GM12874 (cell line): ENCODE measurements at regions not wholly inside any gene's neighbourhood (a gene's known extent, or its start where the extent isn't known, plus 50 kb on each side); places are given as distances from the start of the nearest gene placed in this dataset.

ENCODE experiments used
- CTCF ChIP-seq: IDR thresholded peaks from 2 replicates; pipeline ENCODE4 v1.5.1; 2011; ENCODE audit warnings: low read depth, mild to moderate bottlenecking, control low read depth, low read length, moderate library complexity; ENCODE audit not compliant: insufficient read depth

- 0 out of 2 replicates have a peak, but pooled peaks have one; percentile 21 for TF ChIP-seq CTCF
Observed at GRCh38 chr9:92176068-92176799, 61.0 kb upstream of the SPTLC1 start.

- no peak for TF ChIP-seq CTCF
Observed at GRCh38 chr9:92175441-92175840, 60.2 kb upstream of the SPTLC1 start.

GRCh38 chr9:92173318-92173717 is 58.1 kb upstream of the SPTLC1 start:
- no peak for TF ChIP-seq CTCF

- no peak for TF ChIP-seq CTCF
Observed at GRCh38 chr9:92171822-92172221, 56.6 kb upstream of the SPTLC1 start.

- TF ChIP-seq CTCF, result no peak
Observed at GRCh38 chr9:92171281-92171680, 56.1 kb upstream of the SPTLC1 start.

- TF ChIP-seq CTCF, result no peak
Observed at GRCh38 chr9:92170848-92171247, 55.6 kb upstream of the SPTLC1 start.

GRCh38 chr9:92165484-92165883 is 50.3 kb upstream of the SPTLC1 start:
- no peak for TF ChIP-seq CTCF
